ENCODE measurements at regions not wholly inside any gene's neighbourhood (a gene's known extent, or its start where the extent isn't known, plus 50 kb on each side); places are given as distances from the start of the nearest gene placed in this dataset.

DNA sequence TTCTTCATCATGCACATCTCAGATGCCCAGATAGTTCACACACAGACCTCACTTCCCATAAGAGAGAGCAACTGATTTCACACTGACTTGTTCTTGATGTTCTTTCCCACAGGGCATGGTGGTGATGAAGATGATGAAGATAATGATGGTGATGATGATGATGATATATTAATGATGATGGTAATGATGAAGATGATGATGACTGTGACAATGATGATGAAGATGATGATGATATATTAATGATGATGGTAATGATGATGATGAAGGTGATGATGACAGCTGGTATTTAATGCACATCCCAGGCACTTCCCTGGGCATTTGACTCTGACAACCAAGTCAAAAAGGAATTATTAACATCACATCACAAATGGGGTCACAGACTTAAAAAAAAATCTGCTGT is 225.2 kb downstream of the MAF start:
- no peak for DNase-seq (ENCODE audit: low read depth)
- TF ChIP-seq, protein P1, sequence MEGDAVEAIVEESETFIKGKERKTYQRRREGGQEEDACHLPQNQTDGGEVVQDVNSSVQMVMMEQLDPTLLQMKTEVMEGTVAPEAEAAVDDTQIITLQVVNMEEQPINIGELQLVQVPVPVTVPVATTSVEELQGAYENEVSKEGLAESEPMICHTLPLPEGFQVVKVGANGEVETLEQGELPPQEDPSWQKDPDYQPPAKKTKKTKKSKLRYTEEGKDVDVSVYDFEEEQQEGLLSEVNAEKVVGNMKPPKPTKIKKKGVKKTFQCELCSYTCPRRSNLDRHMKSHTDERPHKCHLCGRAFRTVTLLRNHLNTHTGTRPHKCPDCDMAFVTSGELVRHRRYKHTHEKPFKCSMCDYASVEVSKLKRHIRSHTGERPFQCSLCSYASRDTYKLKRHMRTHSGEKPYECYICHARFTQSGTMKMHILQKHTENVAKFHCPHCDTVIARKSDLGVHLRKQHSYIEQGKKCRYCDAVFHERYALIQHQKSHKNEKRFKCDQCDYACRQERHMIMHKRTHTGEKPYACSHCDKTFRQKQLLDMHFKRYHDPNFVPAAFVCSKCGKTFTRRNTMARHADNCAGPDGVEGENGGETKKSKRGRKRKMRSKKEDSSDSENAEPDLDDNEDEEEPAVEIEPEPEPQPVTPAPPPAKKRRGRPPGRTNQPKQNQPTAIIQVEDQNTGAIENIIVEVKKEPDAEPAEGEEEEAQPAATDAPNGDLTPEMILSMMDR (IDR thresholded peaks at IDR 0.05; ENCODE audit: low read length, missing control alignments), result no peak
- H3K4me3 ChIP-seq (replicated peaks; ENCODE audit: low read depth, low read length), result no peak overlapping the region

- peak; percentile 3 for DNase-seq (ENCODE audit: low read depth)
- TF ChIP-seq, protein P1 (IDR thresholded peaks at IDR 0.05; ENCODE audit: low read length, missing control alignments), result no peak
- no peak overlapping the region for H3K4me3 ChIP-seq (replicated peaks; ENCODE audit: low read depth, low read length)
These were observed 227.9 kb downstream of the MAF start for GRCh38 chr16:79372503-79373184.

- H3K4me3 ChIP-seq (replicated peaks; ENCODE audit: low read depth, low read length), result no peak overlapping the region
- TF ChIP-seq, protein P1 (IDR thresholded peaks at IDR 0.05; ENCODE audit: low read length, missing control alignments), result no peak
- no peak for DNase-seq (ENCODE audit: low read depth)
These were observed 229.8 kb downstream of the MAF start for GRCh38 chr16:79370736-79371135.

DNA sequence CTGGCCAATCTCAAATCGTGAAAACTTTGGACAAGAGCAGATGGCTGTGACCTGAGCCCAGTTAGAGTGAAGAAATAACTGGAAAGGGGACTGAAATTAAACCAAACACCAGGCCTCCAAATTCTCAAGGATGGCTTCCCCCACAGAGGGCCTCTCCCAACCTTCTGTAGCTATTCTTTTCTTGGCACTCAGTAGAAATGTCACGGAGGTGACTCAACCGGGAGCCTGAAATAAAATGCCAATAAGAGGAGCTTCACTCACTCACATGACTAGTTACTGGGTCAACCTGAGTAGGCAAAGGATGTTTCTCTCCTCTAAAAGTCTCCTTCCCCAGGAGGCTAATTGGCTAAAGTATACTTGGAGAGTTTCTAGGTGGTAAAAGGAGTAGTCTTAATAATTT is 230.7 kb downstream of the MAF start:
- no peak for DNase-seq (ENCODE audit: low read depth)
- TF ChIP-seq, protein P1 (IDR thresholded peaks at IDR 0.05; ENCODE audit: low read length, missing control alignments), result no peak
- no peak overlapping the region for H3K4me3 ChIP-seq (replicated peaks; ENCODE audit: low read depth, low read length)

DNA sequence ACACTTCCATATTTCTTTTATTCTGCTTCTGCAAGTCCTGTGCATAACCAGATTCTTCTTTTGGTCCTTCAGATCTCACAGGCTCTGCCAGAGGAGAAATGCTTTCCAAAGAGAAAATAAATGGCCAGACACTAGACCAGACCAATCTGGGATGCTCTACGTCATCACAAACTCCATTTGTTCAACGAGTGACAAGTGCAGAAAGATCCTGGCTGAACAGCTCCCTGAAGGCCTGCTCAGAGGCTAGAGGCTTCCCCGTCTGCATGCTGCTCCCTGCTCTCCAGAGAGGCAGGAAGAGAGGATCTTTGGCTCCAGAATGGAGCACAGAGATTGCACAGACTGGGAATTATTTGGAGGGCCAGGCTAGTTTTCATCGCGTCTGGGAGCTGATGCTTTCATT is 232.7 kb downstream of the MAF start:
- no peak for DNase-seq (ENCODE audit: low read depth)
- TF ChIP-seq, protein P1 (IDR thresholded peaks at IDR 0.05; ENCODE audit: low read length, missing control alignments), result no peak
- no peak overlapping the region for H3K4me3 ChIP-seq (replicated peaks; ENCODE audit: low read depth, low read length)

DNA sequence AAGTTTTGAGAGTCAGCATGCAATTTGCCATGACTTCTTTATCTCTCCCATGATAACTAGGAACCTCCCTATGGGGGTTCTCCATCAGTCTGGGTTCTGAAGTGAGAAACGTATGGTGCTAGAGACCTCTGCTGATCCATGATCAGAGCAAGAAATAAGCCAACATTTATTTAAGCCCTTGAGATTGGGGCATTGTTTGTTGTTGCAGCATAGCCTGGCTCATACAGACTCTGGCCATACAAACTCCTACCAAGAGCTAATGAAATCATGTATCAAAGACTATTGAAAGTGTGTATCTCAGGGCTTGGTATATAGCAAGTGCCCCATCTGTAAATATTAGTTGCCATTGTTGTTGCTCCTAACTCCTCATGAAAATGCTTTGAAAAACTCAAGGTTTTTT is 233.9 kb downstream of the MAF start:
- DNase-seq (ENCODE audit: low read depth), result no peak
- TF ChIP-seq, protein P1 (IDR thresholded peaks at IDR 0.05; ENCODE audit: low read length, missing control alignments), result no peak

GRCh38 chr16:79365702-79366101 is 234.8 kb downstream of the MAF start:
- TF ChIP-seq, protein P1 (IDR thresholded peaks at IDR 0.05; ENCODE audit: low read length, missing control alignments), result no peak
- no peak for DNase-seq (ENCODE audit: low read depth)
- no peak overlapping the region for H3K4me3 ChIP-seq (replicated peaks; ENCODE audit: low read depth, low read length)

More for the DNA sequence above, 233.9 kb downstream of the MAF start:
- H3K4me3 ChIP-seq (replicated peaks; ENCODE audit: low read depth, low read length), result no peak overlapping the region

All from fibroblast of pulmonary artery (primary cell).